ENCODE measurements at regions not wholly inside any gene's neighbourhood (a gene's known extent, or its start where the extent isn't known, plus 50 kb on each side); places are given as distances from the start of the nearest gene placed in this dataset.

- no peak for TF ChIP-seq CTCF (IDR thresholded peaks at IDR 0.05; ENCODE audit: extremely low read depth in 1 of 2, insufficient read depth in 1 of 2, low read depth in 1 of 2, low read length in 2 of 2)
- TF ChIP-seq EZH2 (IDR thresholded peaks at IDR 0.05; ENCODE audit: borderline replicate concordance, low read depth, low read length, severe bottlenecking) = no peak
- TF ChIP-seq MAX (IDR thresholded peaks at IDR 0.05; ENCODE audit: insufficient read depth, insufficient read length) = no peak
- no peak for TF ChIP-seq POLR2A (IDR thresholded peaks at IDR 0.05; ENCODE audit: low read depth, low read length)
- TF ChIP-seq JUN (IDR thresholded peaks at IDR 0.05; ENCODE audit: borderline replicate concordance, insufficient read depth, insufficient read length, low read depth) = no peak
- no peak for TF ChIP-seq POLR2AphosphoS5 (IDR thresholded peaks at IDR 0.05; ENCODE audit: insufficient read depth, low read depth, low read length)
- no peak for TF ChIP-seq MYC (IDR thresholded peaks at IDR 0.05; ENCODE audit: low read depth, low read length)
- no peak for TF ChIP-seq FOS (IDR thresholded peaks at IDR 0.05; ENCODE audit: borderline replicate concordance, insufficient read depth, low read length)
Observed at GRCh38 chr10:111558211-111558610, 481.4 kb downstream of the ADRA2A start.

Measured in endothelial cell of umbilical vein (primary cell).